DND-41 (cell line): ENCODE measurements at regions not wholly inside any gene's neighbourhood (a gene's known extent, or its start where the extent isn't known, plus 50 kb on each side); places are given as distances from the start of the nearest gene placed in this dataset.

Source experiments
- CTCF ChIP-seq: IDR thresholded peaks from 2 replicates; pipeline ENCODE4 v1.5.1; 2012; ENCODE audit warnings: borderline replicate concordance, low read length, moderate library complexity, mild to moderate bottlenecking; ENCODE audit not compliant: poor library complexity, severe bottlenecking; ENCODE audit errors: extremely low read depth
- EZH2 ChIP-seq: IDR thresholded peaks from 3 replicates; pipeline ENCODE4 v1.6.1; 2012; ENCODE audit warnings: borderline replicate concordance, low read depth, mild to moderate bottlenecking, moderate library complexity, low read length, inconsistent platforms; ENCODE audit not compliant: severe bottlenecking

- no peak for TF ChIP-seq CTCF
- TF ChIP-seq EZH2, result no peak
Measured at GRCh38 chr1:94602316-94602715, 60.8 kb upstream of the F3 start.
